AG10803 (cell line): ENCODE measurements at regions not wholly inside any gene's neighbourhood (a gene's known extent, or its start where the extent isn't known, plus 50 kb on each side); places are given as distances from the start of the nearest gene placed in this dataset.
A peak's percentile ranks its signal among the peaks of the same experiment; 100 is the strongest.
"Not testable (repeated sequence)": the region's sequence is repeated elsewhere in the genome, so short reads cannot be mapped to it uniquely, and the experiment has no call there.

Source experiments
- DNase-seq: peaks from one replicate; pipeline ENCODE4 v3.0.0; 2010; ENCODE audit warnings: low read depth
- H3K4me3 ChIP-seq: 2 replicates; pipeline ENCODE4 v1.5.1; 2011; ENCODE audit warnings: mild to moderate bottlenecking, low read length, control low read depth
- TF ChIP-seq, protein P1 (sequence below): conservative IDR thresholded peaks from 2 replicates; pipeline ENCODE4 v1.5.1; 2011; ENCODE audit warnings: mild to moderate bottlenecking, low read length, control low read depth, inconsistent platforms

DNA sequence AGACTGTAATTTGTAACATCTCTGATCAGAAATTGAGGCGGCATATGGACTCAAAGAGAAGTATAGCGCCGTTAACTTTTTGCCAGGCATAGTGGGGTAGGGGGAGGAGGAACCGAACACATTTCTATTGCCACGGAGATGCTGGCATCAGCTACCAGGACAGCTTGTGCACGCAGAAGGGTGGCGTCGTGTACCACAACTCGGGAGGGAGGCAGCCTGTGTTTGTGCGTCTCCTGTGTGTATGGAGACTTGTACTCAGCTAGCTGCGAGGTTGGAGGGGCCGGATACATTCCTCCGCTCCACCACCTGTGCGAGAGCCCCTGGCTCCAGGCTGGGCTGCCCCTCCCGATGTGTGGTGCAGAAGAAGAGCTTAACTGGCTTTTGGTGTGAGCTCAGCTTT, 634.8 kb downstream of the TYW1 start:
- H3K4me3 ChIP-seq: no peak overlapping the region
- no peak for DNase-seq
- TF ChIP-seq, protein P1, sequence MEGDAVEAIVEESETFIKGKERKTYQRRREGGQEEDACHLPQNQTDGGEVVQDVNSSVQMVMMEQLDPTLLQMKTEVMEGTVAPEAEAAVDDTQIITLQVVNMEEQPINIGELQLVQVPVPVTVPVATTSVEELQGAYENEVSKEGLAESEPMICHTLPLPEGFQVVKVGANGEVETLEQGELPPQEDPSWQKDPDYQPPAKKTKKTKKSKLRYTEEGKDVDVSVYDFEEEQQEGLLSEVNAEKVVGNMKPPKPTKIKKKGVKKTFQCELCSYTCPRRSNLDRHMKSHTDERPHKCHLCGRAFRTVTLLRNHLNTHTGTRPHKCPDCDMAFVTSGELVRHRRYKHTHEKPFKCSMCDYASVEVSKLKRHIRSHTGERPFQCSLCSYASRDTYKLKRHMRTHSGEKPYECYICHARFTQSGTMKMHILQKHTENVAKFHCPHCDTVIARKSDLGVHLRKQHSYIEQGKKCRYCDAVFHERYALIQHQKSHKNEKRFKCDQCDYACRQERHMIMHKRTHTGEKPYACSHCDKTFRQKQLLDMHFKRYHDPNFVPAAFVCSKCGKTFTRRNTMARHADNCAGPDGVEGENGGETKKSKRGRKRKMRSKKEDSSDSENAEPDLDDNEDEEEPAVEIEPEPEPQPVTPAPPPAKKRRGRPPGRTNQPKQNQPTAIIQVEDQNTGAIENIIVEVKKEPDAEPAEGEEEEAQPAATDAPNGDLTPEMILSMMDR: no peak

DNA sequence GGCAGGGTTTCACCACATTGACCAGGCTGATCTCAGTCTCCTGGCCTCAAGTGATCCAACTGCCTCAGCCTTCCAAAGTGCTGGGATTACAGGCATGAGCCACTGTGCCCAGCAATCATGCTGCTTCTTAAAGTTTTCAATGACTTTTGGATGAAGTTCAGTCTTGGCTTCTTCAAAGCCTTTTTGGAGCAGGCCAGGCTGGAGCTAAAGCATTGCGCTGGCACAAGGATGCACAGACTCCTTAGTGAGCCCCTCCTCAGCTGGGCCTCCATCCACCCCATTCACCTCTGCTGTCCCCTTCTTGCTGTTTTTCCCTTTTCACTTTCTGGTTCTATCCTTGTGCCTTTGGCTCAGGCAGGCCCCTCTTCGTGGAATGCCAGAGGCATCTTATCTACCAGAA, 638.6 kb downstream of the TYW1 start:
- no peak overlapping the region for H3K4me3 ChIP-seq
- DNase-seq: no peak
- TF ChIP-seq, protein P1: no peak

DNA sequence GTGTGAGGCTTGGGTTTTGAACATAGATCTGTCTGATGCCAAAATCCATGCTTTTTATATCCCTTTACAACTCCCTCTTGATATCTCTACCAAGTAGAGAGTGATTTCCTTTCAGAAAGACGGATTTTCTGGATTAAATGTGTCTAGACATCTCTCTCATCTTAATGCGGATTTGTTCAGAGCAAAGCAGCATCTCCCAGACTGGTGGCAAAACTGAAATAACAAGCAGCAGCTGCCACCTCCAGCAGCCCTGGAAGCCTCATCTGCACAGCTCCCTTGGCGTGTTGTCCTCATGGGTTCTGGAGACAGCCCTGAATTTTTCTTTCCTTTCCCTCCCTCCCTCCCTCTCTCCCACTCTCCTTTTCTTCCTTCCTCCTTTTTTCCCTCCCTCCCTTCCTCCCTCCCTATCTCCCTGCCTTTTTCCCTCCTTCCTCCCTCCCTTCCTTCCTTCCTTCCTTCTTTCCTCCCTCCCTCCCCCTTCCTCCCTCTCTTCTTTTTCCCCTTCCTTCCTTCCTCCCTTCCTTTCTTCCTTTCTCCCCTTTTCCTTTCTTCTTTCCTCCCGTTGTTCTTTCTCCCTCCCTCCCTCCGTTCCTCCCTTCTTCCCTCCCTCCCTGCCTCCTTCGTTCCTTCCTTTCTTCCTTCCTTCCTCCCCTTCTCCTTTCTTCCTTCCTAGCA, 639.9 kb downstream of the TYW1 start:
- H3K4me3 ChIP-seq: no peak overlapping the region
- TF ChIP-seq, protein P1: no peak
- no peak for DNase-seq

DNA sequence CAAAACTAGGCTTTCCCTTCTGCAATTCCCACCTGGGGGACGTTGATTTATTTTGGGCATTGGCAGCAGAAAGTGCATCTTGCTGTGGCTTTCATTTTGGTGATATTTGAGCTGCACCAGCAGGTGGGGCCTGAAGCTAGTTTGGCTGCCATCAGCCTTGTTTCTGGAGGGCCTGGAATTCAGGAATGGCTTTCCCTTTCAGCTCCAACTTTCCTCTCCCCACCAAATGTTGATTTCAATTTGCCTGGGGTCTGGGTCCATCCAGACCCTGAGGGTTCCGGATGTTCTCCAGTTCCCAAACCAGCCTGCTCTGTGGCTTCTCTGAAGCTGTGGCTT, 640.4 kb downstream of the TYW1 start:
- no peak overlapping the region for H3K4me3 ChIP-seq
- TF ChIP-seq, protein P1: peak; percentile 15; the same call in 1 of the 2 replicates
- DNase-seq: no peak

DNA sequence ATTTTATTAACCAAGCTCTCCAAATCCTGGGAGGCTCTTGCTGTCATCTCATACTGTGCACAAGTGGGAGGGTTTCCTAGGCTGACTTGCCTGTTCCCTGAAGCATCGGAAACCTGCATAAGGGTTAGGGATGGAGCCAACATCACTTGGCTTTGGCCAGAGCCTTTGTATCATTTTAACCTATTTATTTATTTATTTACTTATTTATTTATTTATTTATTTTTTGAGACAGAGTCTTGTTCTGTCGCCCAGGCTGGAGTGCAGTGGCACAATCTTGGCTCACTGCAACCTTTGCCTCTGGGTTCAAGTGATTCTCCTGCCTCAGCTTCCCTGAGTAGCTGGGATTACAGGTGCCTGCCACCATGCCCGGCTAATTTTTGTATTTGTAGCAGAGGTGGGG, 645.9 kb downstream of the TYW1 start:
- not testable (repeated sequence) for H3K4me3 ChIP-seq, DNase-seq

DNA sequence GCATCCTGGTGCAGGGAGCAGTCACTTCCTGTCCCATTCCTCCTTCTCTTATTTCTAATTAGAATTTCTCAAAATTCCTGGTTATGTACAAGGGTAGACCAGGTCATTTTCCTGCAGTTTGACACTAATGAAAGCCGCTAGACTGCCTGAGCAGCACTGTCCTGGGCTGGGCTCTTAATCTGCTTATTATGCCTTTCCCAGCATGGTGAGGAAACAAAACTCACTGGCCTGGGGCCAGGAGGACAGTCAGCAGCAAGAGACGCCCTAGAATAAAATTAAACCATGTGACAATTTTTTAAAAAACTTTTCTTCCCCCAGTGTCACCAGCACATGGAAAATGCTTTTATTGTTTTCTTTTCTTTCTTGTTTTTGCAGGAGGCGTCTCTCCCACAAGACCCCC, 647.5 kb downstream of the TYW1 start:
- DNase-seq: no peak
- TF ChIP-seq, protein P1: no peak
- no peak overlapping the region for H3K4me3 ChIP-seq

DNA sequence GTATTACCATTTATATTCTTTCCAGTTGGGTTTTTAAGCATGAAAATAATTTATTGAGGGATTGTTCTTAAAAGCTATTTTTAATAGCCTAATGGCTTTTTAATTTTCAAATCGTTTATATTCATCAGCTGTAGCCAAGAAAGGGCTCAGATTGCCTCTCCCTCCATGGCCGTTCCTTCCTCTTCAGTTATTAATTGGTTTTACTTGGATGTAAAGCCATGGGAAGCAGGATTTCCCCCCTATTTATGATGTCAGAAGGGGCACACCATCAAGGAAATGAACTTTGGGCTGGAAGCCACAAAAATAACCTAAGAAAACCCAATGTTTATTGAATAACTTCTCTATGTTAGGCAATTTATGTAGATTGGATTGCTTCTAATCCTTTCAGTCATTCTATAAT, 656.3 kb downstream of the TYW1 start:
- no peak overlapping the region for H3K4me3 ChIP-seq
- TF ChIP-seq, protein P1: no peak
- DNase-seq: no peak
